DOHH2 (cell line): ENCODE measurements at regions not wholly inside any gene's neighbourhood (a gene's known extent, or its start where the extent isn't known, plus 50 kb on each side); places are given as distances from the start of the nearest gene placed in this dataset.

Experiments used
- H3F3A ChIP-seq: fragments of 200-600 bp; sonication (generic), shearing (Covaris generic); 2 replicates; pipeline ENCODE4 v1.6.0; 2016; ENCODE audit warnings: antibody characterized with exemption, mild to moderate bottlenecking; ENCODE audit not compliant: control insufficient read depth, insufficient read depth
- H3K27ac ChIP-seq: fragments of 200-600 bp; sonication (generic); 2 replicates; pipeline ENCODE4 v1.5.1; 2014; ENCODE audit warnings: low read depth, mild to moderate bottlenecking, low read length, moderate library complexity
- H3K27me3 ChIP-seq: fragments of 200-600 bp; sonication (generic); 2 replicates; pipeline ENCODE4 v1.6.1; 2014; ENCODE audit warnings: mild to moderate bottlenecking, low read length, mixed read lengths; ENCODE audit not compliant: control insufficient read depth
- H3K36me3 ChIP-seq: fragments of 200-600 bp; sonication (generic); 2 replicates; pipeline ENCODE4 v1.6.1; 2014; ENCODE audit warnings: mild to moderate bottlenecking, low read length, moderate library complexity, mixed read lengths; ENCODE audit not compliant: control insufficient read depth
- H3K4me1 ChIP-seq: fragments of 200-600 bp; sonication (generic); 2 replicates; pipeline ENCODE4 v1.6.1; 2014; ENCODE audit warnings: mild to moderate bottlenecking, low read length, mixed read lengths; ENCODE audit not compliant: control insufficient read depth
- H3K4me2 ChIP-seq: fragments of 200-600 bp; sonication (generic); 2 replicates; pipeline ENCODE4 v1.6.0; 2014; ENCODE audit warnings: mild to moderate bottlenecking, low read length, moderate library complexity
- H3K4me3 ChIP-seq: fragments of 200-600 bp; sonication (generic); 2 replicates; pipeline ENCODE4 v1.5.1; 2014; ENCODE audit warnings: mild to moderate bottlenecking, low read length, mixed read lengths
- H3K79me2 ChIP-seq: fragments of 200-600 bp; sonication (generic); 2 replicates; pipeline ENCODE4 v1.6.1; 2014; ENCODE audit warnings: mild to moderate bottlenecking, low read length, mixed read lengths; ENCODE audit not compliant: control insufficient read depth
- H3K9me2 ChIP-seq: fragments of 200-600 bp; sonication (generic); replicated peaks from 2 replicates; pipeline ENCODE4 v1.6.1; 2014; ENCODE audit warnings: mild to moderate bottlenecking, low read length, mixed read lengths; ENCODE audit not compliant: control insufficient read depth
- H3K9me3 ChIP-seq: fragments of 200-600 bp; sonication (generic); 2 replicates; pipeline ENCODE4 v1.6.1; 2014; ENCODE audit warnings: antibody characterized with exemption, low read length, mixed read lengths; ENCODE audit not compliant: control insufficient read depth, insufficient read depth
- H4K20me1 ChIP-seq: fragments of 200-600 bp; sonication (generic); 2 replicates; pipeline ENCODE4 v1.6.0; 2014; ENCODE audit warnings: low read depth, mild to moderate bottlenecking, antibody characterized with exemption, low read length, moderate library complexity; ENCODE audit not compliant: control insufficient read depth, insufficient read depth
- EZH2phosphoT487 ChIP-seq: fragments of 200-600 bp; sonication (generic); IDR thresholded peaks from 2 replicates; pipeline ENCODE4 v1.6.1; 2017; ENCODE audit warnings: borderline replicate concordance, mild to moderate bottlenecking, antibody characterized with exemption, low read length, moderate library complexity, mixed read lengths
- TF ChIP-seq, protein P1 (sequence below): fragments of 200-600 bp; sonication (generic); IDR thresholded peaks from one replicate; pipeline ENCODE4 v1.5.1; 2014; ENCODE audit warnings: antibody characterized with exemption, mild to moderate bottlenecking, low read depth, low read length; ENCODE audit not compliant: poor library complexity, severe bottlenecking

DNA sequence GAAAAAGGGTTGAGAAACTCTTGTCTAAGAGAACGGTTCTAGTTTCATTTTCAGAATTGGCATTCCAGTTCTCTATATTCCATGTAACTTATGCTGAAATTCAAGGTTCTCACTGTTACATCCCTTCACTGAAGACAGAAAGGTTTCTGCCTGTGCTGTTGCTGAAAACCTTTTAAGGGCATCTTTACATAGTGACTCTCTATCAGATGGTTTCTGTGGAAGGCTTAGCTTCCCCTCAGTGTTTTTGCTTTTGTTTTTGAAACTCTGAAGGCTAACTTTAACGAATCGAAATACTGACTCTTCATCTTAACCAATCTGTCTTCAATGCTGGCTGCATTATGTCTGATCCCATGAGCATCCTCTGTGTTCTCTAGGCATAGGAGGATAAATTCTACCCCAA lies 1286.2 kb upstream of the EYS start:
- Histone ChIP-seq H3K9me3 (no peaks in the 10 kb centered on the region), H3F3A (no peaks in the 10 kb centered on the region), H3K4me2 (no peak overlapping the region), H3K4me3 (no peak overlapping the region), H3K79me2 (no peaks in the 10 kb centered on the region), H4K20me1 (no peaks in the 10 kb centered on the region), H3K4me1 (no peaks in the 10 kb centered on the region), H3K27ac (no peak overlapping the region), H3K36me3 (no peaks in the 10 kb centered on the region), H3K9me2 (no peaks in the 10 kb centered on the region; the same call in 1 of the 2 replicates), H3K27me3 (no peaks in the 10 kb centered on the region)
- no peak for TF ChIP-seq EZH2phosphoT487
- TF ChIP-seq, protein P1, sequence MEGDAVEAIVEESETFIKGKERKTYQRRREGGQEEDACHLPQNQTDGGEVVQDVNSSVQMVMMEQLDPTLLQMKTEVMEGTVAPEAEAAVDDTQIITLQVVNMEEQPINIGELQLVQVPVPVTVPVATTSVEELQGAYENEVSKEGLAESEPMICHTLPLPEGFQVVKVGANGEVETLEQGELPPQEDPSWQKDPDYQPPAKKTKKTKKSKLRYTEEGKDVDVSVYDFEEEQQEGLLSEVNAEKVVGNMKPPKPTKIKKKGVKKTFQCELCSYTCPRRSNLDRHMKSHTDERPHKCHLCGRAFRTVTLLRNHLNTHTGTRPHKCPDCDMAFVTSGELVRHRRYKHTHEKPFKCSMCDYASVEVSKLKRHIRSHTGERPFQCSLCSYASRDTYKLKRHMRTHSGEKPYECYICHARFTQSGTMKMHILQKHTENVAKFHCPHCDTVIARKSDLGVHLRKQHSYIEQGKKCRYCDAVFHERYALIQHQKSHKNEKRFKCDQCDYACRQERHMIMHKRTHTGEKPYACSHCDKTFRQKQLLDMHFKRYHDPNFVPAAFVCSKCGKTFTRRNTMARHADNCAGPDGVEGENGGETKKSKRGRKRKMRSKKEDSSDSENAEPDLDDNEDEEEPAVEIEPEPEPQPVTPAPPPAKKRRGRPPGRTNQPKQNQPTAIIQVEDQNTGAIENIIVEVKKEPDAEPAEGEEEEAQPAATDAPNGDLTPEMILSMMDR = no peak

DNA sequence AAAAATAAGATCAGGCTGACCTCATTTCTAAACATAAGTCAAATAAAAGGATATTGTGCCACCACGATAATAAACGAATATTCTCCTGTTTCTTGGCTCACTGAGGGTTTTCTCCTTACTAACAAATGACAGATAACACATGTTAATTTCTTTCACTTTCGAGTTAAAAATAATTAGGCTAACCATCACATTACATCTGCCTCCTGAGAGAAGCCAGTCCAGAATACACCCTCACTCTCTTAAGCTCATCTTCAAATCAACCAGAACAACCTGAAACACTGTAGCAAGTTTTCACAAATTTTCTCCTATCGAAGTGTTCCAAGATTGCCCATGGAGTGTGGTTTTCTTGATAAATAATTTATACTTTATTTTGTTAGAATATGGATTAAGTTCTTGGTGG lies 1285.6 kb upstream of the EYS start:
- no peaks in the 10 kb centered on the region for H3K79me2 ChIP-seq
- TF ChIP-seq EZH2phosphoT487 = no peak
- H4K20me1 ChIP-seq = no peaks in the 10 kb centered on the region
- no peak overlapping the region for H3K27ac ChIP-seq
- no peaks in the 10 kb centered on the region for H3K9me3 ChIP-seq
- H3K36me3 ChIP-seq = no peaks in the 10 kb centered on the region
- H3K27me3 ChIP-seq = no peaks in the 10 kb centered on the region
- no peak overlapping the region for H3K4me2 ChIP-seq
- no peaks in the 10 kb centered on the region; the same call in 1 of the 2 replicates for H3K9me2 ChIP-seq
- no peaks in the 10 kb centered on the region for H3K4me1 ChIP-seq
- H3K4me3 ChIP-seq = no peak overlapping the region
- no peaks in the 10 kb centered on the region for H3F3A ChIP-seq

DNA sequence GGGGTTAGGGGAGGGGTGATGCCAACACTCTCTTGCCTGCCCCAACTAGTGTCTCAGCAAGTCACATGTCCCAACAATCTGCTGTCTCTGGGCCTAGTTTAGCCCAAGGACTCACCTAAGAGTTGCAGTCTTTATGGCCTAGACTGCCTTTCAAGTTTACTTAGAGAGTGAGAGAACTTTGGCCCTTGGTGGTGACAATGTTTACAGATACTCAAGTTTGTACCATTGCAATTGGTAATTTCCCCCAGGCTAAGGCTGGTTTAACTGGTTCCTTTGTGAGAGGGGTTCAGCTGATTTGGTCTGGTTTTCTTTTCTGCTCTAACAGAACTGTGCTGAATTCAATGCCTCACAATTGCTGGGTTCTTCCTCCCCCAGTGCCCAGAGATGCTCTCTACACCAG lies 1279.9 kb upstream of the EYS start:
- H3F3A ChIP-seq = no peaks in the 10 kb centered on the region
- no peaks in the 10 kb centered on the region for H3K79me2 ChIP-seq
- no peaks in the 10 kb centered on the region for H3K9me3 ChIP-seq
- TF ChIP-seq, protein P1 = no peak
- TF ChIP-seq EZH2phosphoT487 = no peak
- H3K36me3 ChIP-seq = no peaks in the 10 kb centered on the region
- no peaks in the 10 kb centered on the region for H3K27me3 ChIP-seq
- no peak overlapping the region for H3K4me3 ChIP-seq
- no peak overlapping the region for H3K27ac ChIP-seq
- no peak overlapping the region for H3K4me2 ChIP-seq
- H3K4me1 ChIP-seq = no peaks in the 10 kb centered on the region
- no peaks in the 10 kb centered on the region for H3K9me2 ChIP-seq
- no peaks in the 10 kb centered on the region for H4K20me1 ChIP-seq

DNA sequence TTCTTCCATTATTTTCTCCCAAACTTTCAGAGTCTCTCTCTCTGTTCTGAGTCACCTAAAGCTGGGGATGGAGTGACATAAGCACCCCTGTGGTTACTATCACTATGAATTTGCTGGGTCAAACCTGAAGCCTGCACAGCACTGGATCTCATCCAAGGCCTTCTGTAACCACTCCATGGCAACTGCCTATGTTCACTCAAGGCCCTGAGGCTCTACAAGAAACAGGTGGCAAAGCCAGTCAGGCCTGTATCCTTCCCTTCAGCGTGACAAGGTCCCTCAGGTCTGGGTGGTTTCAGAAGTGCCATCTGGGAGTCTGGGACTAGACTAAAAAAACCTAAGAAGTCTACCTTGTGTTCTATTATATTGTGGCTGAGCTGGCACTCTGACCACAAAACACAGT lies 1278.8 kb upstream of the EYS start:
- no peaks in the 10 kb centered on the region for H4K20me1 ChIP-seq
- no peak overlapping the region for H3K4me3 ChIP-seq
- no peaks in the 10 kb centered on the region for H3K36me3 ChIP-seq
- no peaks in the 10 kb centered on the region for H3K9me2 ChIP-seq
- no peaks in the 10 kb centered on the region for H3K4me1 ChIP-seq
- H3K27me3 ChIP-seq = no peaks in the 10 kb centered on the region
- TF ChIP-seq, protein P1 = no peak
- TF ChIP-seq EZH2phosphoT487 = no peak
- no peaks in the 10 kb centered on the region for H3K79me2 ChIP-seq
- no peaks in the 10 kb centered on the region for H3F3A ChIP-seq
- H3K4me2 ChIP-seq = no peak overlapping the region
- no peak overlapping the region for H3K27ac ChIP-seq
- no peaks in the 10 kb centered on the region for H3K9me3 ChIP-seq
